ENCODE measurements at regions not wholly inside any gene's neighbourhood (a gene's known extent, or its start where the extent isn't known, plus 50 kb on each side); places are given as distances from the start of the nearest gene placed in this dataset.

GRCh38 chr1:95699149-95699953 is 465.3 kb downstream of the RWDD3 start:
- Histone ChIP-seq H3K9ac (ENCODE audit: low read depth in 1 of 2, low read length in 2 of 2) (no peak overlapping the region), H3K9me3 (ENCODE audit: control insufficient read depth in 4 of 4, low read length in 3 of 4) (peaks cover 0 to 7% (median 3%) of the 10 kb centered on the region in 4 donors), H3K4me1 (ENCODE audit: control insufficient read depth in 4 of 4, insufficient read depth in 4 of 4, low read length in 3 of 4) (no peaks in the 10 kb centered on the region), H3K27me3 (ENCODE audit: control insufficient read depth in 4 of 4, insufficient read depth in 4 of 4, low read length in 3 of 4) (no peaks in the 10 kb centered on the region), H3K27ac (ENCODE audit: low read depth in 1 of 2, low read length in 2 of 2) (no peak overlapping the region), H3K36me3 (ENCODE audit: control insufficient read depth in 4 of 4, insufficient read depth in 3 of 4, low read depth in 1 of 4, low read length in 3 of 4) (no peaks in the 10 kb centered on the region), H3K4me3 (ENCODE audit: low read depth in 1 of 3, low read length in 3 of 3) (no peak overlapping the region)
- TF ChIP-seq ATF3 (IDR thresholded peaks at IDR 0.05): no peak
- TF ChIP-seq HNF4G (IDR thresholded peaks at IDR 0.05): no peak
- TF ChIP-seq TAF1 (conservative IDR thresholded peaks at IDR 0.05): no peak
- WGBS: 72% methylated on average over 3 of the region's 3 CpGs
- DNase-seq (ENCODE audit: low spot score): no peak

GRCh38 chr1:95701450-95702173 is 467.6 kb downstream of the RWDD3 start:
- H3K27me3 ChIP-seq (ENCODE audit: control insufficient read depth in 4 of 4, insufficient read depth in 4 of 4, low read length in 3 of 4): no peaks in the 10 kb centered on the region
- no peak overlapping the region for H3K27ac ChIP-seq (ENCODE audit: low read depth in 1 of 2, low read length in 2 of 2)
- no peak overlapping the region for H3K4me3 ChIP-seq (ENCODE audit: low read depth in 1 of 3, low read length in 3 of 3)
- 96% methylated on average over 4 of the region's 4 CpGs for WGBS
- peaks cover 0 to 12% (median 6%) of the 10 kb centered on the region in 4 donors for H3K9me3 ChIP-seq (ENCODE audit: control insufficient read depth in 4 of 4, low read length in 3 of 4)
- H3K4me1 ChIP-seq (ENCODE audit: control insufficient read depth in 4 of 4, insufficient read depth in 4 of 4, low read length in 3 of 4): no peaks in the 10 kb centered on the region
- no peak for TF ChIP-seq FOXA1 (IDR thresholded peaks at IDR 0.05)
- no peak for TF ChIP-seq MAX (IDR thresholded peaks at IDR 0.05)
- no peak for TF ChIP-seq HNF4A (conservative IDR thresholded peaks at IDR 0.05)
- no peak for TF ChIP-seq HNF4G (IDR thresholded peaks at IDR 0.05)
- TF ChIP-seq GABPA (IDR thresholded peaks at IDR 0.05 in 1 of 2, conservative IDR thresholded peaks at IDR 0.05 in 1 of 2): no peak
- TF ChIP-seq ZBTB33 (IDR thresholded peaks at IDR 0.05): no peak
- no peak for TF ChIP-seq CTCF (IDR thresholded peaks at IDR 0.05; ENCODE audit: low read depth, low read length, missing input control)
- no peak for TF ChIP-seq YY1 (IDR thresholded peaks at IDR 0.05)
- TF ChIP-seq NR2F2 (IDR thresholded peaks at IDR 0.05): no peak
- TF ChIP-seq EGR1 (IDR thresholded peaks at IDR 0.05; ENCODE audit: low read depth in 2 of 2): no peak
- TF ChIP-seq ATF3 (IDR thresholded peaks at IDR 0.05): no peak
- TF ChIP-seq RXRA (IDR thresholded peaks at IDR 0.05): no peak
- no peak for TF ChIP-seq TAF1 (conservative IDR thresholded peaks at IDR 0.05)
- TF ChIP-seq RAD21 (IDR thresholded peaks at IDR 0.05): no peak
- TF ChIP-seq JUND (IDR thresholded peaks at IDR 0.05): no peak
- no peak for TF ChIP-seq REST (IDR thresholded peaks at IDR 0.05)
- TF ChIP-seq SP1 (IDR thresholded peaks at IDR 0.05): no peak
- no peak for TF ChIP-seq FOXA2 (IDR thresholded peaks at IDR 0.05)
- no peak for DNase-seq (ENCODE audit: low spot score)
- no peaks in the 10 kb centered on the region for H3K36me3 ChIP-seq (ENCODE audit: control insufficient read depth in 4 of 4, insufficient read depth in 3 of 4, low read depth in 1 of 4, low read length in 3 of 4)
- H3K9ac ChIP-seq (ENCODE audit: low read depth in 1 of 2, low read length in 2 of 2): no peak overlapping the region

All from liver (tissue), 8 donors.